DOHH2 (cell line): ENCODE measurements at regions not wholly inside any gene's neighbourhood (a gene's known extent, or its start where the extent isn't known, plus 50 kb on each side); places are given as distances from the start of the nearest gene placed in this dataset.

Experiments used
- H3F3A ChIP-seq: fragments of 200-600 bp; sonication (generic), shearing (Covaris generic); 2 replicates; pipeline ENCODE4 v1.6.0; 2016; ENCODE audit warnings: antibody characterized with exemption, mild to moderate bottlenecking; ENCODE audit not compliant: control insufficient read depth, insufficient read depth
- H3K27ac ChIP-seq: fragments of 200-600 bp; sonication (generic); 2 replicates; pipeline ENCODE4 v1.5.1; 2014; ENCODE audit warnings: low read depth, mild to moderate bottlenecking, low read length, moderate library complexity
- H3K27me3 ChIP-seq: fragments of 200-600 bp; sonication (generic); 2 replicates; pipeline ENCODE4 v1.6.1; 2014; ENCODE audit warnings: mild to moderate bottlenecking, low read length, mixed read lengths; ENCODE audit not compliant: control insufficient read depth
- H3K36me3 ChIP-seq: fragments of 200-600 bp; sonication (generic); 2 replicates; pipeline ENCODE4 v1.6.1; 2014; ENCODE audit warnings: mild to moderate bottlenecking, low read length, moderate library complexity, mixed read lengths; ENCODE audit not compliant: control insufficient read depth
- H3K4me1 ChIP-seq: fragments of 200-600 bp; sonication (generic); 2 replicates; pipeline ENCODE4 v1.6.1; 2014; ENCODE audit warnings: mild to moderate bottlenecking, low read length, mixed read lengths; ENCODE audit not compliant: control insufficient read depth
- H3K4me2 ChIP-seq: fragments of 200-600 bp; sonication (generic); 2 replicates; pipeline ENCODE4 v1.6.0; 2014; ENCODE audit warnings: mild to moderate bottlenecking, low read length, moderate library complexity
- H3K4me3 ChIP-seq: fragments of 200-600 bp; sonication (generic); 2 replicates; pipeline ENCODE4 v1.5.1; 2014; ENCODE audit warnings: mild to moderate bottlenecking, low read length, mixed read lengths
- H3K79me2 ChIP-seq: fragments of 200-600 bp; sonication (generic); 2 replicates; pipeline ENCODE4 v1.6.1; 2014; ENCODE audit warnings: mild to moderate bottlenecking, low read length, mixed read lengths; ENCODE audit not compliant: control insufficient read depth
- H3K9me2 ChIP-seq: fragments of 200-600 bp; sonication (generic); replicated peaks from 2 replicates; pipeline ENCODE4 v1.6.1; 2014; ENCODE audit warnings: mild to moderate bottlenecking, low read length, mixed read lengths; ENCODE audit not compliant: control insufficient read depth
- H3K9me3 ChIP-seq: fragments of 200-600 bp; sonication (generic); 2 replicates; pipeline ENCODE4 v1.6.1; 2014; ENCODE audit warnings: antibody characterized with exemption, low read length, mixed read lengths; ENCODE audit not compliant: control insufficient read depth, insufficient read depth
- H4K20me1 ChIP-seq: fragments of 200-600 bp; sonication (generic); 2 replicates; pipeline ENCODE4 v1.6.0; 2014; ENCODE audit warnings: low read depth, mild to moderate bottlenecking, antibody characterized with exemption, low read length, moderate library complexity; ENCODE audit not compliant: control insufficient read depth, insufficient read depth
- EZH2phosphoT487 ChIP-seq: fragments of 200-600 bp; sonication (generic); IDR thresholded peaks from 2 replicates; pipeline ENCODE4 v1.6.1; 2017; ENCODE audit warnings: borderline replicate concordance, mild to moderate bottlenecking, antibody characterized with exemption, low read length, moderate library complexity, mixed read lengths
- TF ChIP-seq, protein P1 (sequence below): fragments of 200-600 bp; sonication (generic); IDR thresholded peaks from one replicate; pipeline ENCODE4 v1.5.1; 2014; ENCODE audit warnings: antibody characterized with exemption, mild to moderate bottlenecking, low read depth, low read length; ENCODE audit not compliant: poor library complexity, severe bottlenecking

DNA sequence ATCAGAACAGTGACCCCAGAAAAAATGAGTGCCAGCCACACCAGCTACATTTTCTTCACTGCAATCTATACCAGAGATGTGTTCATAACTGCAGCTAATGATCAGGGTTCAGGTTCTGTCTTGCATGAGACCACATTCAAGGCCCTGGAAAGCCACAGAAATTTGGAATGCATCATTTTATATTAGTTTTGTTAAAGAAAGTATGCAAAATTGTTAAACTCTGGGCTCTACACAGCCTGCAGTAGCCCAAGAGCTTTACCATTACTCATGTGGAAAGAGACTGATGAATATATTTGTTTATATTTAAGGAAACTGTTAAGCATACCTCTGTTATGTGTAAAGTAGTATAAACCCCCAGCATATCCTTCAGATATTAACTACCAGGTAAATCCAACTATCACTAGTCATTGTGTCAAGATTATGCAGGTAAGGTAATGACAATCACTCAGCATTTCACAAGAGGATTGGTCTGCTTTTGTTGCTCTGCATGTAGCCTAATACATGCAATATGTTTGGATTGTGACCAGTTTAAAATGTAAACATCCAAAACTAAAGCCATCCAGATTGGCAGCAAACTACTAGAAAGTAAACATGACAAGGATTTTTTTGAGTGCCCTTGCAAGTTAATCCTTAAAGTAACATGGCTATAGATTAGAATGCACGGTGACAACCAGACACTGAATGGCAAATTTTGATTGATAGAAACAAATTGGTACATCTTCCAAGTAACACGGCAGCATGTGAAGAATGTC, 429.1 kb upstream of the ARGLU1 start:
- no peak overlapping the region for H3K4me2 ChIP-seq
- H3F3A ChIP-seq: no peaks in the 10 kb centered on the region
- H3K27ac ChIP-seq: no peak overlapping the region
- H3K4me3 ChIP-seq: no peak overlapping the region
- H3K9me2 ChIP-seq: no peaks in the 10 kb centered on the region
- H3K9me3 ChIP-seq: no peaks in the 10 kb centered on the region
- no peaks in the 10 kb centered on the region for H3K27me3 ChIP-seq
- no peaks in the 10 kb centered on the region for H3K36me3 ChIP-seq
- peaks cover 10% of the 10 kb centered on the region for H3K4me1 ChIP-seq
- no peak for TF ChIP-seq EZH2phosphoT487
- TF ChIP-seq, protein P1, sequence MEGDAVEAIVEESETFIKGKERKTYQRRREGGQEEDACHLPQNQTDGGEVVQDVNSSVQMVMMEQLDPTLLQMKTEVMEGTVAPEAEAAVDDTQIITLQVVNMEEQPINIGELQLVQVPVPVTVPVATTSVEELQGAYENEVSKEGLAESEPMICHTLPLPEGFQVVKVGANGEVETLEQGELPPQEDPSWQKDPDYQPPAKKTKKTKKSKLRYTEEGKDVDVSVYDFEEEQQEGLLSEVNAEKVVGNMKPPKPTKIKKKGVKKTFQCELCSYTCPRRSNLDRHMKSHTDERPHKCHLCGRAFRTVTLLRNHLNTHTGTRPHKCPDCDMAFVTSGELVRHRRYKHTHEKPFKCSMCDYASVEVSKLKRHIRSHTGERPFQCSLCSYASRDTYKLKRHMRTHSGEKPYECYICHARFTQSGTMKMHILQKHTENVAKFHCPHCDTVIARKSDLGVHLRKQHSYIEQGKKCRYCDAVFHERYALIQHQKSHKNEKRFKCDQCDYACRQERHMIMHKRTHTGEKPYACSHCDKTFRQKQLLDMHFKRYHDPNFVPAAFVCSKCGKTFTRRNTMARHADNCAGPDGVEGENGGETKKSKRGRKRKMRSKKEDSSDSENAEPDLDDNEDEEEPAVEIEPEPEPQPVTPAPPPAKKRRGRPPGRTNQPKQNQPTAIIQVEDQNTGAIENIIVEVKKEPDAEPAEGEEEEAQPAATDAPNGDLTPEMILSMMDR: no peak
- H4K20me1 ChIP-seq: no peaks in the 10 kb centered on the region
- H3K79me2 ChIP-seq: no peaks in the 10 kb centered on the region

DNA sequence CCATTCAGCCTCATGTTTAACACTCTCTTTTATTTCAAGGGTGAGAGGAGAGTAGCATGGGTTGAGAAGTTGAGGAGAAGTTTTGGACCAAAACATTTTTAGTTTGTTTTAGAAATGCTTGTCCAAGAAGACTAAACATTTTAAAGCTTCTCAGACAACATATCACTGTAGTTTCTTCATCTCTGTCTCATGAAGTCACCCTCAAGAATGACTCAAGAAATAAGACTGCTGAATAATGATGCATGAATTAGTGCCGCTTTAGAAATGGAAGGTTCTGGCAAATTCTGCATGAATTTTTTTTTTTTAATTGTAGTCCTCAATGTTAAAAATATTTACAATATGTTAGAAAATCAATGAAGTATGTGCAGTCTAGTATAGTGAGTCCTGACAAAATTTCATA, 422.7 kb upstream of the ARGLU1 start:
- no peaks in the 10 kb centered on the region for H3K27me3 ChIP-seq
- no peaks in the 10 kb centered on the region for H3K36me3 ChIP-seq

DNA sequence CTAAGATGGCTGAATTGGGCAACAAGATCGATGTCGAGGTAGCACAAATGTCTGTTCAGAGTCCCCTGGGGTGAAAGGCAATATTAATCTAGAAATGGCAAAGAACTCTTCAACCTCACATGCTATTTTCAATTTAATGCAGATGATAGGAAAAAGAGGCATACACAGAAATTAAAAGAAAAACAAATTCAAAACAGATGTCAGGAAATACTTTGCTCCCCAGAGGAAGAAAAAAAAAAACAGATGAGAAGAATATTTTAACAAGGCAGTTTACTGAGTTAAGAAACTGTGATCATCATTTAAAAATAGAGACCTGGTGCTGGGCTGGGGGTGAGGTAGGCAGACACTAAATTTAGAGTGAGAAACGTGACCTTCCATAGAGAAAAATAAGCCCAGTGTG, 421.9 kb upstream of the ARGLU1 start:
- H3F3A ChIP-seq: no peaks in the 10 kb centered on the region
- no peaks in the 10 kb centered on the region for H3K36me3 ChIP-seq
- TF ChIP-seq, protein P1: no peak
- TF ChIP-seq EZH2phosphoT487: no peak
- H3K9me3 ChIP-seq: peaks cover 3% of the 10 kb centered on the region; the same call in 1 of the 2 replicates
- H3K4me2 ChIP-seq: 0 out of 2 replicates have a peak overlapping the region, but pooled peaks have one; percentile 2
- no peaks in the 10 kb centered on the region for H4K20me1 ChIP-seq
- no peak overlapping the region for H3K4me3 ChIP-seq
- no peaks in the 10 kb centered on the region for H3K79me2 ChIP-seq
- no peak overlapping the region for H3K27ac ChIP-seq
- no peaks in the 10 kb centered on the region for H3K27me3 ChIP-seq
- H3K9me2 ChIP-seq: no peaks in the 10 kb centered on the region
- H3K4me1 ChIP-seq: peaks cover 15% of the 10 kb centered on the region

More for the DNA sequence above, 422.7 kb upstream of the ARGLU1 start:
- Histone ChIP-seq H3K9me2 (no peaks in the 10 kb centered on the region), H3K9me3 (peaks cover 3% of the 10 kb centered on the region; the same call in 1 of the 2 replicates), H3K4me2 (no peak overlapping the region), H3K4me3 (no peak overlapping the region), H3F3A (no peaks in the 10 kb centered on the region), H4K20me1 (no peaks in the 10 kb centered on the region), H3K79me2 (no peaks in the 10 kb centered on the region), H3K4me1 (peaks cover 15% of the 10 kb centered on the region), H3K27ac (no peak overlapping the region)
- TF ChIP-seq, protein P1: no peak
- no peak for TF ChIP-seq EZH2phosphoT487
